ENCODE measurements at regions not wholly inside any gene's neighbourhood (a gene's known extent, or its start where the extent isn't known, plus 50 kb on each side); places are given as distances from the start of the nearest gene placed in this dataset.

GRCh38 chr6:49329186-49329585, 133.9 kb downstream of the MMUT start:
- Histone ChIP-seq H3K27ac (ENCODE audit: control insufficient read depth, insufficient read depth) (no peak overlapping the region), H3K9ac (ENCODE audit: control insufficient read depth, insufficient read depth, low read length) (no peak overlapping the region), H4K20me1 (ENCODE audit: control insufficient read depth, insufficient read depth) (no peaks in the 10 kb centered on the region), H3K9me3 (replicated peaks; ENCODE audit: control insufficient read depth, insufficient read depth, low read length) (no peaks in the 10 kb centered on the region), H3K36me3 (ENCODE audit: control insufficient read depth in 2 of 2, insufficient read depth in 2 of 2, low read length in 1 of 2) (no peaks in the 10 kb centered on the region), H3K79me2 (ENCODE audit: control insufficient read depth, insufficient read depth, low read length) (no peaks in the 10 kb centered on the region), H2AFZ (ENCODE audit: control insufficient read depth, low read depth, low read length) (no peak overlapping the region), H3K4me3 (no peak overlapping the region), H3K4me1 (ENCODE audit: control insufficient read depth, insufficient read depth, low read length) (no peaks in the 10 kb centered on the region), H3K4me2 (ENCODE audit: control insufficient read depth, insufficient read depth) (no peak overlapping the region), H3K27me3 (replicated peaks in 1 of 2; ENCODE audit: control insufficient read depth in 2 of 2, insufficient read depth in 2 of 2, low read length in 1 of 2) (no peaks in the 10 kb centered on the region)
- FAIRE-seq (no peak), DNase-seq (ENCODE audit: low read depth, low spot score) (no peak), ATAC-seq (no peak)
- ChIA-PET CTCF (interaction anchor here (0.6 kb wide), 1 partner anchor 90 kb away, joined by 3 read pairs; no protein-coding TSS in a partner anchor), SMC1A (ENCODE audit: uncharacterized antibody, unreplicated experiment) (interaction anchor here (1.3 kb wide), 1 partner anchor 9 kb away, joined by 3 read pairs; no protein-coding TSS in a partner anchor), RAD21 (ENCODE audit: unreplicated experiment) (no interaction called here), POLR2A (no interaction called here)
- intact Hi-C loops (cut with micrococcal nuclease; ENCODE audit: unreplicated experiment) = no loop called here
- 0% methylated on average over 3 of the region's 3 CpGs for WGBS (ENCODE audit: insufficient coverage, insufficient replicate concordance, low lambda C conversion rate, missing lambda C conversion rate)
- TF ChIP-seq ELK1 (IDR thresholded peaks at IDR 0.05; ENCODE audit: low read depth, low read length) = no peak
- TF ChIP-seq YBX1 (IDR thresholded peaks at IDR 0.05) = no peak
- TF ChIP-seq ZBTB33 (IDR thresholded peaks at IDR 0.05) = no peak
- TF ChIP-seq HCFC1 (IDR thresholded peaks at IDR 0.05; ENCODE audit: low read length) = no peak
- in situ Hi-C loops (cut with MboI) = no loop called here
- BruUV-seq (replicated peaks) = no TSS peak

Data from GM12878 (cell line).